Hematopoietic multipotent progenitor cell treated with erythropoietin and hydrocortisone succinate and interleukin-3 and kit ligand, for 15 days (in vitro differentiated cells): ENCODE measurements at regions not wholly inside any gene's neighbourhood (a gene's known extent, or its start where the extent isn't known, plus 50 kb on each side); places are given as distances from the start of the nearest gene placed in this dataset.
"Not testable (repeated sequence)": the region's sequence is repeated elsewhere in the genome, so short reads cannot be mapped to it uniquely, and the experiment has no call there.

ENCODE experiments used
- DNase-seq: peaks from one replicate; pipeline ENCODE4 v3.0.0-alpha.2; 2015; ENCODE audit warnings: low spot score

DNA sequence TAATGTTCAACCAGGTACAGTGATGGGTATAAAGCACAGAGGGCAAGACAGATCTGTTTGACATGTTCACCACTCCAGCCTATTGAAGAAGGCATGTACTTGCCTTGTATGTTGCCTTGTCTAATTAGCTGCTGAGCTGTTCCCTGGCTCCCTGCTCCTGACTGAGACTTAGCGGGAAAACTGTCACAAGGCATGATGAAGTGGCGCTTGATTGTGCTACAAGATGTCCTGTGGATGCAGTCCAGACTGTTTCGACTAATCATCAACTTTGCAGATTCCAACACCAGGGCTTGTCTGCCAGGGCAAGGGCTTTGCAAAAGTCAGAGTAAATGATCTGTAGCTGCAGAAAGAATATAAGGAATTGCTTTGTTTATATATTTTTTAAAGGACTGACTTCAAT lies 136.2 kb upstream of the NRBF2 start:
- no peak for DNase-seq

DNA sequence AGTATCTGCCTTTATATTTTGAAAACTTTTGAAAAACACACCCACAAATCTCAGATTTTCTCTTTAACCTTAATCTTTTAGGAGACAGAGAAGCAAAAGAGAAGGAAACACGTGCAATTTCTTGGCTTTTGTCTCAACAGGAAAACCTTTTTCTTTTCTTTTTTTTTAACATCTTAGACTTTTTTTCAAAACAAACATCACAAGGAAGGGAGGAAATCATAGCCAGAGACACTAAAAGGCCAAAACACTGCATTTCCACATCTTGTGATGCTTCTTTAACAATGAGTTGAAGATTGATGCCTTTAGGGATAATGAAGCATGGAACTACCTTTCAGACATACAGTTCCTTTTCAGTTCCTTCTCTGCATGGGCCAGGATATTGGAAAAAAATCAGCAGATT lies 136.6 kb upstream of the NRBF2 start:
- no peak for DNase-seq

DNA sequence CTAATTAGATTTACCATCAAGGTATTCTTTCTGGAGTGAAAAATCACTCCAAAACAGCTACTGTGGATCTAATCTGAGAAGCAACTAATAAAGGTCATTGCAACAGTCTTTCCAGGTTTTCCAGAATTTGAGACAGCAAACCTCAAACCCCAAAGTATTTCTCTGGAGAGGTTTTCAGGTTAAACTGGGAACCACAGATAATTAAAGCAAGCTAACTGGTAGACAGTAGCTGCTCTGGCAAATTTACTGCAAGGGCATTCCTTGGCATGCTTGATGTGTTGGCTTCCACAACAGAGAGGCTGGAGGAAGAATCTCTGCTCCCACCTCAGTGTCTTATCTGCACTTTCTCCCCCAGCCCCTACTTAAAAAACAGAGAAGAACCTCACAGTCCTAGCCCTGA lies 140.0 kb upstream of the NRBF2 start:
- no peak for DNase-seq

DNA sequence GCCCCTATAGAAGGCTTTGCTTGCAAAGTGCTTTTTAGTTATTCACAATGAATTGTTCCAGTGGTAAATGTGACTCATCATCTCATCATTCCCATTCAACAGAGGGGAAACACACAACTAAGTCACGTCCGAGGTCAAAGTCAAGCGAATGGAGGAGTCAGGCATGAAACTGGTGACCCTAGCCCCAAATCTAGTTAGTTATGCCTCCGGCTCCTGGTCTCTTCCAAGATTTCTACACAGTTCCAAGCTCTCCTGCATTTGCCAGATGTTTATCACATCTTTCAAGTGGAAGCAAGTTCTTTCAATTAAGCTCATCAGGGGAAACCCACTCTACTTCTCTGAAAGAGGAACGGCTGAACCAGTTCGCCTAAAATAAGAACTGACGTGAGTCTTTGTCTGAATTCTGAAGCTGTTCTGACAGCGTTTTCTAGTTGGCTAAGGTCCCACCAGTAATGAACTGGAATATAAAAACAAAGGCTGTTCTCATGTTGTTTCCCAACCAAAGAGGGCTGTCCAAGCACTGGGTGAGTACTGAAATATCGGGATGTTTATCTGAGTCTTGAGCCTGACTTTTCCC lies 140.9 kb upstream of the NRBF2 start:
- DNase-seq: no peak

DNA sequence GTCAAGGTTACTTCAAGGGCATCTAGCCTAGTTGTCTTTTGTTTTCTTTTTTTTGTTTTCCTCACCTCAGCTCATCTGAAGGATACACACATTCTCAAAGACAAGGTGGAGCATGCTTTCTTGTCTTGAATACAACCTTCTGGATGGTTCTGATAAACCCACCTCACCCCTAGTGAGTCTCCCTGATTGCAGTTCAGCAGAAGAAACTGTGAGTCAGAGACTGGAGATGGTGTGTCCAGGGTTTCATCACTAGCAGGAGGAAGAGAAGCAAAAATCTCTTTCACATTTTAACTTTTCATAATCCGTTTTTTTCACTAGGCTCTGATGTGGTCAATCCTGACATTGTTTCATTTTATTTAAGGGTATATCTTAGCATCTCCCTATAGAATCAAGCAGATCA lies 143.0 kb upstream of the NRBF2 start:
- no peak for DNase-seq

DNA sequence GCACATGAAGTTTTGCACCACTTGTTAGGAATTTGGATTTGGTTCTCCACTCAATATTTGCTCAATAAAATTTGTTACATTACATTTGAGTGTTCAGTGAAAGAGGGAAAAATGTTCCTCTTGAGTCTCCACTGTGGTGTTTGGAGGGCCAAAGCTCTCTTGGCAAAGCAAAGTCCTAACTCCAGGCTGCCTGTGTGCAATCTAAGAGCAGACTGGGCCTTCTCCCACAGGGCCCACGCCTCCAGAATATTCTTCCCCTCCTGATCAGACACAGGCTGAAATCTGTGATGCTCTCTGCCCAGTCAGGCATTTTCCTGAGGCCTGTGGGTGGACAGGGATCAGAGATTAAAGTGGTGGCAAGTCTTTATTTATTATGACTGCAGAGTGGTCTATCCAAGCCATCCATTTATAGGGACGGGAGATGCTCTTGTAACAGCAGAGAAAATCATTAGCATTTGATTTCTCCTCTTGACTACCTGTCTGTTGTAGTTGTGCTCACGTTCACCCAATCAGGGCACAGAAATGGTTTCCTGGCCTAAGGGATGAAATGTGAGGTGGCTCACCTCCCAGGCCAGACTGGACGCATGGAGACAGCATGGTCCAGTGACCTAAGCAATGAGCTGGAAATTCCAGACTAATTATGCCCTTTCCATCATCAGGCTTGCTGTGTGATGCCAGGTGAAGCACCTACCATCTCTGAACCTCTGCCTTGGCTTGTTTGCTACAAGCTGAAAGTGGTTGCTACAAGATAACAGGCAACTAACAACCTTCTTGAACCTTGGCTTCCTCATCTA lies 147.1 kb upstream of the NRBF2 start:
- no peak for DNase-seq

DNA sequence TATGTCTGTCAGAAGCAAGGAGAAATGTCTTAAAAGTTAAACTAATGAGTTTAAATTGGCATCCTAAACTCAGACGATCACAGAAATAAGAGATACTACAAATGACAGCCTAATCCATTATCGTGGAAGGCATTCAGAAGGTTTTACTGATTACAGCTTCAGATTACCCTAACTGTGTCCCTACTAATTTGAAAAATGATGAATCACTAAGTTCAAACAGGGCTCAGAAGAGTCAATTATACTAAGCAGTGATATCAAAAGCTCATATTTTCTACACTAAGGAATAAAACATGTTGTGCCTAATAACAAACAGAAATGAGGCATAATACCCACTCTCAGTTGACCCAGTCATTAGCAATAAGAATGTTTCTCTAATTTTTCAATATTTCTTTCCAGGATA lies 152.0 kb upstream of the NRBF2 start:
- DNase-seq: no peak

DNA sequence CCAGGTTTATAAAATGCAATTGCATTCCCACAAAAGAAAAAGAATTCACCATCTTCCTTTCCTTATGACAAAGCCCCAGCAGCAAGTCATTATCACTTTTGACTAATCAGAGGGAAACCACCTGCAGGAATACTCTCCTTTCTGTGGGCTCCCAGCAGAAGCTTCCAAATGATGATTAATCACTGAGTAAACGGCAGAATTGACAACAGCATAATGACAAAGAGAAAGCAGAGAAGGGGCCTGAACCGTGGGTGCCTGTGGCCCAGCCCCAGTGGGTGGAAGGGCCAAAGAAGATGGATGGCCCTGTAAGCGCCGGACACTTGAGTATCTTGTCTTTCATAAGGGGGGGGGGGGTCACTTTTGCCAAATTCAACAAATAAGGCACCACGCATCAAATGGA lies 152.4 kb upstream of the NRBF2 start:
- DNase-seq: no peak

DNA sequence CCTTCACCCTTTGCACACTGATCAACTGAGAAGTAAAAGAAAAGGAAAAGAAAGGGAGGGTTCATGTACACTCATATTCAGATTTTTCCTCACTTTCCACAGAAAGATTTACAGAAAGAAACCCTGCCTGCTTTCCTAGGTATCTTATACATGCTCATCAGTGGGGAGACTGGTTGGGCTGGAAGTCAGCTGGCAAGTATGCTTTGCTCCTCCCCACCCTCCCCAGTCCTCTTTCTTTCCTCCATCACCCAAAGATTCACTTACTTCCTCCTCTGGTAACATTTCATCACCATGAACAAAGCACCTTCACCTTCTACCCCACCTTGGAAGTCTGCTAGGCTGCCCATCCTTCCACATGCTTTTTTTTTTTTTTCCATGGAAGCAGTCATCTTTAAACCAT lies 153.2 kb upstream of the NRBF2 start:
- DNase-seq: no peak

DNA sequence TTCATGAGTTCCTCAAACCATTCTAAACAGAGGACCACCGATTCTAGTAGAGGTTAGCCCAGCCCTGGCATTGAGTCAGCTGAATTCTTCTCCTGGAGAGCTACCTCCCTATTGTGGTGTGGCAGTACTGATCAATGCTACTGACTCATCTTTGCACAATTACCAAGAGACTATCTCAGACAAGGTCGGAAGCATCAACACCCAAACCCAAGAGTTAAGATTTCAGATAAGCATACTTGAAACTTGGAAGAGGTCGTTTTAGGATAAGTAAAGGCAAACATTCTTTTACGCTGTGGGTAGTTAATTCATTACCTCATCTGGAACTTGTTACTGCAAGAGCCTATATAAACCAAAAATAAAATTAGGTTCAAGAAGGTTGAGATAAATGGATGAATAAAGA lies 154.6 kb upstream of the NRBF2 start:
- no peak for DNase-seq

DNA sequence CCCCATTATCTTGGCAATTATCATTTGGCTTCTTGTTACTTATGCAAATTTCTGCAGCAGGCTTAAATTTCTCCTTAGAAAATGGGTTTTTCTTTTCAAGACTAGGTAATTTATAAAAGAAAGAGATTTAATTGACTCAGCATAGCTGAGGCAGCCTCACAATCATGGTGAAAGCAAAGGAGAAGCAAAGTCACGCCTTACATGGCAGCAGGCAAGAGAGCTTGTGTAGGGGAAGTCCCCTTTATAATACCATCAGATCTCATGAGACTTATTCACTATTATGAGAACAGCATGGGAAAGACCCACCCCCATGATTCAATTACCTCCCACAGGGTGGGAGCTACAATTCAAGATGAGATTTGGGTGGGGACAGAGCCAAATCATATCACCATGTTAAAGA lies 158.3 kb upstream of the NRBF2 start:
- not testable (repeated sequence) for DNase-seq

DNA sequence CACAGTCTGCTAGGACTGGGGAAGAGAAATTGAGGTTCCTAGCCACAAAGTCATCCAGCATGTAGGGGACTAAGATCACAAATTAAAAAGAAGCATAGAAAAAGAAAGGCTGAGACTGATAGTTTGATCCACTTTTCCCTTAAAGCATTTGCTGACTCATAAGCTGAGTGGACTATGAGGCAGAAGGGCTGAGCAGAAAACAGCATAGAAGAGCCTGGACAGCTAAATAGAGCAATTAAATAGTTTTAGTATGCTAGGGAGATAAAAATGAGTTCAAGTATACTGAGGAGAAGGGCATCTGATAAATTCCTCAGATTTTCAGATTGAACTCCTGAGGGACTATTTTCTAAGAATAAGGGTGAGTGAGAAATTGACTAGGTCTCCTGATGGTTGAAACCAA lies 155.9 kb upstream of the EGR2 start:
- no peak for DNase-seq

DNA sequence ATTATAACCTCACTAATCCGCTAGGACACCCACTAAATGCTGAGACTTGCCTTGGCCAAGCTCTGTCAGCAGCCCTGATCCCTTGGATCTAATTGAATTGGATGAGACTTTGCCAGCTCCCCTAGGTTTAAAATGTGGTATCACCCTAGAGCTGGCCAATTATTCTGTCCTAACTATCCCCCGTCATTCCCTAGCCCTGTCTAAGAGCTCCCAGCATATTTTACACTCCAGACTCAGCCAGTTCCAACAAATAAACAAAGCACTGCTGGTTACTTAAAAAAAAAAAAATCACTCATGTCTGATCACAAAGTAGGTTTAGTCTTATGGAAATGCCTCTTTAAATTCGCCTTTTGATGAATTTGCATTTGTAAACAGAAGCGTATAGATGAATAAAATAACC lies 147.9 kb upstream of the EGR2 start:
- DNase-seq: no peak

DNA sequence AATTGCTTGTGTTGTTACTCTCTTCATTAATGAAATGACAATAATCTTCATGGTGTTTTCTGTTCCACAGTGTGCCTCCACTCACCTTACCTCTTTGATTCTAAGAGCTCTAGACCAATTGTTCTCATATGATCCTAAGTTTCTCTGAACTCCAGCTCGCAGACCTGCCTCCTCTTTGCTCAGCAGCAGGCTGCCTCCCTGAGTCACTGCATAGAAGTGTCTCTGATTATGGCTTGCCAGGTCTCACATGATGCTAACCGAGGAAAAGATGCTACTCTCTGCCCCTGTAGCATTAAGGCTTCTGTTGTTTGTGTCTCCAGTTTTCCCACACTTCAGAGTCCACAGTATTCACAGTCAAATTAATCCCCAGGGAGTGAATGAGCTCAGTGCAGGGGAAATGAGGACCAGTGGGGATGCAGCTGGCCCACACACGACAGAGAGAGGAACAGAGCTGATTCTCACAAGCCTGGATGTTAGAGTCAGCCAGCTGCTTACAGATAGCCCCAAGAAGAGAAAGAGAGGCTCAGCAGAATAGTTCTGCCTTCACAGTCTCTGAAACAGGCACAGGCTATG lies 145.9 kb upstream of the EGR2 start:
- no peak for DNase-seq

DNA sequence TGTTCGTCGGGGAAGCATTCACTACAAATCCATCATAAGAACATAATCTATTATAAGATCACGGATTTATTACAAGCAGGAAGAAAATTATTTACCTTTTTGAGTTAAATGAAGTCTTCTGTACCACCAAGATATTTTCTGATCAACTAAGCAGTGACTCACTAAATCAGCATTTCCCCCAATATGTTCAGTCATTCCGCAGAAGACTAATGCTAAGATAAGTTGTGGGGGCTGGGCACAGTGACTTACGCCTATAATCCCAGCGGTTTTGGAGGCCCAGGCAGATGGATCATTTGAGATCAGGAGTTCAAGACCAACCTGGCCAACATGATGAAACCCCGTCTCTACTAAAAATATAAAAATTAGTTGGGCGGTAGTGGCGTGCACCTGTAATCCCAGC lies 144.2 kb upstream of the EGR2 start:
- no peak for DNase-seq

DNA sequence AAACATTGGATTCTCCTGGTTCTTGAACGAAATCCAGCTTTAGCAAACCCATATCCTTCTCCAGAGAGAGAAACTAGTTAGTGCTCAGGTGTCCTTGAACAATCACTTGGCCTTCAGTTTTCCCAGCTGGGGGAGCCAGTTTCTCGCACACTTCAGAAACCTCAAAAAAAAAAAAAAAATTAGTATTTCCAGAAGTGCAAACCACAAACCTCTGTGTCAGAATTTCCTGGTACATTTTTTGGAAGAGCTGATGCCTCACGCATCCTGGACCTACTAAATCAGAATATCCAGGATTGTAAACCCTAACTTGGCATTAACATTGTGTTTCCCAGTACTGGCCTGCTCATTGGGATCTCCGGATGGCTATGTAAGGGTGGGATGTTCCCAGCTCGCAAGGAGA lies 143.4 kb upstream of the EGR2 start:
- no peak for DNase-seq

DNA sequence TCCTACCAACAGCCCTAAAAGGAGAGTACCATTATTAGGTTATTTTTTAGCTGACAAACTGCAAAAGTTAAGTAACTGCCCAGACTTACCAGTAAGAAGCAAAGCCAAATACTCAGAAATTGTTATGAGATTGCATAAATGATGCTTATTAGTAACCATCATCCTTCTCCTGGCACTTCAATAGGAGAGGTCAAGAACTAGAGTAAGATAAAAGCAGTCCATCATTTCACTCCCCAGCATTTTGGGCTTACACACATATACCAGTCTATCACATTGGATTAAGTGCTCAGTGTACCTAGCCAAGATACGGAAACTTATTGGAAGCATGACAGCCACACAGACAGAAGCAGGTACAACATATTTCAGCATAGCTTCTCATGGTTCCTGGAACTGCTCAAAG lies 142.8 kb upstream of the EGR2 start:
- no peak for DNase-seq

DNA sequence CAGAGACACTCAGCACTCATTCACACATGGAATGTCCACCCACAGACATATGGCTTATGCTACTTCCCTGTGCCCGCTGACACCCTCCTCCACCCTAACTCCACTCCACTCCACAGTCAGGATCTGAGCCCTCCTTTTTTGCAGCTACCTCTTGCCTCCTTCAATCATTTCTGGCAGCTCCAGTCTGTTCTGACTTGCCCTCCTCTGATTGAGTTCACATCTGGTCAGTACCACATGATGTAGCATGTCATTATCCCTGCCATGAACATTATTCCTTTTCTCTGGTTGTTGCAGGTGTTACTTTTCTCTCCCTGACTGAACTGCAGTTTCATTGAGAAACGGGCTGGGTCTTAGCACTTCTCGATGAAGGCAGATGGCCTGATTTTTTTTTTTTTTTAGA lies 130.1 kb upstream of the EGR2 start:
- DNase-seq: no peak

DNA sequence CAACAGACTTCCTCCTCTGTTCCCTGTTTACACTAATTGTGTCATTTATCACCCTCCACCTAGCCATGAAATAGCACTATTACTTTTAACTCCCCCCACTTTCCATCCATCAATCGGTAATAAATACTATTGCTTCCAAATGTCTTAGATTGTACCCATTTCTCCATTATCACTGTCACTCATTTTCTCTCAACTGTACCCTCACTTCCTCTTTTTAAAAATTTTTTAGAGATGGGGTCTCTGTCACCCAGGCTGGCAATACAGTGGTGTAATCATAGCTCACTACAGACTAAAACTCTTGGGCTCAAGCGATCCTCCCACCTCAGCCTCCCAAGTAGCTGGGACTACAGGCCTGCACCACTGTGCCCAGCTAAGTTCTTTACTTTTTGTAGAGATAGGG lies 123.5 kb upstream of the EGR2 start:
- DNase-seq: no peak

DNA sequence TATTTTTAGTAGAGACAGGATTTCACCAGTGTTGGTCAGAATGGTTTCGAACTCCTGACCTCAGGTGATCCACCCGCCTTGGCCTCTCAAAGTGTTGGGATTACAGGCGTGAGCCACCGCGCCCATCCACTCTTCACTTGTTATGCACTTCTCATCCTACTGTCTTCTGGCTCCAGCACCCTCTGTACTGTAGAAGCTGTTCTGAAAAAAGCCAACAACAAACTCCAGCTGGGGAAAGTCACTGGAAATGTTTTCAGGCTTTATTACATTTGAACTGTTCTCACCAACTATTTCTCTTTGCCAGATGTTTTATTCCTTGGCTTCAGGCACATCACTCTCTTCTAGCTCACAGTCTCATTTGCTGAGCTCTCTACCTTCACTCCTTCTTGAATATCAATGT lies 122.5 kb upstream of the EGR2 start:
- DNase-seq: no peak

DNA sequence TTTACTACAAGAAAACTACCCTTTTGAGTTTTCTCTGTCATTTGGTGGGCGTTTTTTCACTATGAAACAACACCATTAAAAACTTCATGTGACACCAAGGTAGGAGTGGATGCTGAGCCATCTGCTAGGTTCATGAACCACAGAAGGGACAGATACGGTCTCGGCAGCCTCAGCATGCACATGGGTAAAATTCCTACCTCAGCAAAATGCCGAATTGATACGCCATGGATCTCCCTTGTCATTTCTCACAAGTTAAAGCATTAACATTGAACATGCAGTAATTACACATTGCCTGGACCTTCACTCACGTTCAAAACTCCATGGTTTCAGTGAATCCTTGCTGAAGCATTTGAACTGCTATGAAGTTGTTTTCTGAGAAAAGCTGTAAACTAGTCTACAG lies 121.5 kb upstream of the EGR2 start:
- DNase-seq: no peak

DNA sequence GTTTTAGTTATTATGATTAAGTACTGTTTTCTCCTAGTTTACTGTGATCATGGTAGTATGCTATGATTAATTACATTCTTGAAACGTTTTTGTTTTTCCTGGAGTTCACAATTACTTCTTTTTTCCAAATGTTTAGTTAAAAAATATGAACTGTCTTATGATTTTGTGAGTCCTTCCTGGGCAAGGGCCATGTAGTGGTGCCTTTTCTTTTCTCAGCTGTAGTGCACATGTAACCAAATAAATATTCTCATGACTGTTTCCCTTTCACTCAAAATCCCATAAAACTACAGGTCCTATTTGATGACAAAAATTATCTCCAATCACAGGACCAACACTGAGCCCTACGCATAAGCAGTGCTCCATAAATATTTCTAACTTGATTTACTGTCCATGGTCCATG lies 118.9 kb upstream of the EGR2 start:
- DNase-seq: no peak

DNA sequence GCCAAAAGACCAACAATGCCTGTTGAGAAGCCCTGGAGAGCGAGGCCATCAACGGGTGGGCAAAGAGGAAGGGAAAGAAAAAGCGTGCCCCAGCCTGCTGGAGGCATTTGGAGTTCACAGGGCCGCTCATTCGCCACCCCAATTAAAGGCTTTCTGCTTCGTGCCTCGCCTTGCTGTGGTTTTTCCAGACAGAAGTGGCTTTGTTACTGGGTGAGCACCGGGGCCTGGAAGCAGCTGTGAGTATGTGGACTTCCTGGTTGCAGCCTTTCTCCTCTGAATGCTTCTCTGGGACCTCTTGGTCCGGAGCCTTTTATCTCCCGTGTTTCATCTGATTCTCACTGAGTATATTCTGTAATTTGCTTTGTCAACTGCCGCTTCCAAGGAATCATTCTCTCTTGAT lies 118.1 kb upstream of the EGR2 start:
- DNase-seq: no peak

DNA sequence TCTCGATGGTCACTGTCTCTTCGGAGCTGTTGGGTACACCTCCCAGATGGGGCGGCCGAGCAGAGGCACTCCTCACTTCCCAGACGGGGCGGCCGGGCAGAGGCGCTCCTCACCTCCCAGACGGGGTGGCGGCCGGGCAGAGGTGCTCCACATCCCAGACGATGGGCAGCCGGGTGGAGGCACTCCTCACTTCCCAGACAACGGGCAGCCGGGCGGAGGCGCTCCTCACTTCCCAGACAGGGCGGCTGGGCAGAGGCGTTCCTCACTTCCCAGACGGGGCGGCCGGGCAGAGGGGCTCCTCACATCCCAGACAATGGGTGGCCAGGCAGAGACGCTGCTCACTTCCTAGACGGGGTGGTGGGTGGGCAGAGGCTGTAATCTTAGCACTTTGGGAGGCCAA lies 112.6 kb upstream of the EGR2 start:
- not testable (repeated sequence) for DNase-seq
